Loucy (cell line): ENCODE measurements at regions not wholly inside any gene's neighbourhood (a gene's known extent, or its start where the extent isn't known, plus 50 kb on each side); places are given as distances from the start of the nearest gene placed in this dataset.

Experiments
- H2AFZ ChIP-seq: fragments of 200-600 bp; sonication (generic); 2 replicates; pipeline ENCODE4 v1.6.0; 2016; ENCODE audit warnings: antibody characterized with exemption, mild to moderate bottlenecking, low read length, moderate library complexity
- H3F3A ChIP-seq: fragments of 200-600 bp; 2 replicates; pipeline ENCODE4 v1.6.0; 2016; ENCODE audit warnings: antibody characterized with exemption, low read depth, mild to moderate bottlenecking
- H3K27me3 ChIP-seq: fragments of 200-600 bp; sonication (generic); 2 replicates; pipeline ENCODE4 v1.6.1; 2014; ENCODE audit warnings: low read length, mild to moderate bottlenecking; ENCODE audit not compliant: insufficient read depth, poor library complexity, severe bottlenecking
- H3K36me3 ChIP-seq: fragments of 200-600 bp; sonication (generic); 2 replicates; pipeline ENCODE4 v1.6.1; 2016; ENCODE audit warnings: low read length; ENCODE audit not compliant: insufficient read depth
- H3K4me1 ChIP-seq: fragments of 200-600 bp; sonication (generic); 2 replicates; pipeline ENCODE4 v1.5.1; 2014; ENCODE audit warnings: low read length, mild to moderate bottlenecking; ENCODE audit not compliant: insufficient read depth, poor library complexity, severe bottlenecking
- H3K4me2 ChIP-seq: fragments of 200-600 bp; sonication (generic); 2 replicates; pipeline ENCODE4 v1.6.0; 2014; ENCODE audit warnings: antibody characterized with exemption, low read length, low read depth, mild to moderate bottlenecking; ENCODE audit not compliant: poor library complexity, severe bottlenecking
- H3K4me3 ChIP-seq: fragments of 200-600 bp; sonication (generic); 2 replicates; pipeline ENCODE4 v1.5.1; 2014; ENCODE audit warnings: low read length, mild to moderate bottlenecking, mixed read lengths; ENCODE audit not compliant: poor library complexity, severe bottlenecking
- H3K79me2 ChIP-seq: fragments of 200-600 bp; sonication (generic); 2 replicates; pipeline ENCODE4 v1.6.1; 2014; ENCODE audit warnings: low read length; ENCODE audit not compliant: insufficient read depth
- H3K9ac ChIP-seq: fragments of 200-600 bp; sonication (generic); 2 replicates; pipeline ENCODE4 v1.6.0; 2014; ENCODE audit warnings: mild to moderate bottlenecking, low read depth, low read length, moderate library complexity; ENCODE audit not compliant: poor library complexity, severe bottlenecking
- H3K9me2 ChIP-seq: fragments of 200-600 bp; sonication (generic); replicated peaks from 2 replicates; pipeline ENCODE4 v1.6.1; 2016; ENCODE audit warnings: low read depth, low read length, mixed read lengths
- H3K9me3 ChIP-seq: fragments of 200-600 bp; sonication (generic); 2 replicates; pipeline ENCODE4 v1.6.1; 2014; ENCODE audit warnings: mild to moderate bottlenecking, antibody characterized with exemption, low read length, low read depth; ENCODE audit not compliant: insufficient read depth
- H4K20me1 ChIP-seq: fragments of 200-600 bp; sonication (generic); 2 replicates; pipeline ENCODE4 v1.6.0; 2014; ENCODE audit warnings: antibody characterized with exemption, low read length, mild to moderate bottlenecking; ENCODE audit not compliant: insufficient read depth, poor library complexity, severe bottlenecking
- EZH2phosphoT487 ChIP-seq: fragments of 200-600 bp; IDR thresholded peaks from 2 replicates; pipeline ENCODE4 v1.6.1; 2018; ENCODE audit warnings: antibody characterized with exemption, mild to moderate bottlenecking, moderate library complexity, borderline replicate concordance
- TF ChIP-seq, protein P1 (sequence below): fragments of 200-600 bp; sonication (generic); conservative IDR thresholded peaks from 2 replicates; pipeline ENCODE4 v1.5.1; 2014; ENCODE audit warnings: mild to moderate bottlenecking, antibody characterized with exemption, low read length

DNA sequence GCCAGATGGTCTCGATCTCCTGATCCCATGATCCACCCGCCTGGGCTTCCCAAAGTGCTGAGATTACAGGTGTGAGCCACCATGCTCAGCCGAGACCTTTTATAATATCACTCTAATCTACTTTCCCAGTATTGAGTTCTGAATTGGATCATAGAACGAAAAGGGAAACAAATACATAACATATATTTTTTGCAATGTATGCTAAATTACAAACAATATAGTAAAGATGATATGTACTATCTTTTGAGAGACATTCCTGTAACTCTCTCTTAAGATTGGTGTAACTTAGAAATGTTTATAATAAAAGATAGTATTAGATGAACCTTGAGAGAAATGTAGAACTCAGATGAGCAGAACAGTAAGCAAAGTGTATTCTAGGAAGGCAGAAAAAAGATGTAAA is 129.2 kb upstream of the TENT5A start:
- Histone ChIP-seq H3K4me2 (no peak overlapping the region), H3F3A (no peaks in the 10 kb centered on the region), H3K4me3 (no peak overlapping the region), H3K36me3 (no peaks in the 10 kb centered on the region), H3K9me3 (no peaks in the 10 kb centered on the region), H3K27me3 (no peaks in the 10 kb centered on the region), H4K20me1 (no peaks in the 10 kb centered on the region), H2AFZ (no peak overlapping the region), H3K9ac (no peak overlapping the region), H3K4me1 (peaks cover 10% of the 10 kb centered on the region), H3K9me2 (no peaks in the 10 kb centered on the region), H3K79me2 (no peaks in the 10 kb centered on the region)
- no peak for TF ChIP-seq EZH2phosphoT487
- TF ChIP-seq, protein P1, sequence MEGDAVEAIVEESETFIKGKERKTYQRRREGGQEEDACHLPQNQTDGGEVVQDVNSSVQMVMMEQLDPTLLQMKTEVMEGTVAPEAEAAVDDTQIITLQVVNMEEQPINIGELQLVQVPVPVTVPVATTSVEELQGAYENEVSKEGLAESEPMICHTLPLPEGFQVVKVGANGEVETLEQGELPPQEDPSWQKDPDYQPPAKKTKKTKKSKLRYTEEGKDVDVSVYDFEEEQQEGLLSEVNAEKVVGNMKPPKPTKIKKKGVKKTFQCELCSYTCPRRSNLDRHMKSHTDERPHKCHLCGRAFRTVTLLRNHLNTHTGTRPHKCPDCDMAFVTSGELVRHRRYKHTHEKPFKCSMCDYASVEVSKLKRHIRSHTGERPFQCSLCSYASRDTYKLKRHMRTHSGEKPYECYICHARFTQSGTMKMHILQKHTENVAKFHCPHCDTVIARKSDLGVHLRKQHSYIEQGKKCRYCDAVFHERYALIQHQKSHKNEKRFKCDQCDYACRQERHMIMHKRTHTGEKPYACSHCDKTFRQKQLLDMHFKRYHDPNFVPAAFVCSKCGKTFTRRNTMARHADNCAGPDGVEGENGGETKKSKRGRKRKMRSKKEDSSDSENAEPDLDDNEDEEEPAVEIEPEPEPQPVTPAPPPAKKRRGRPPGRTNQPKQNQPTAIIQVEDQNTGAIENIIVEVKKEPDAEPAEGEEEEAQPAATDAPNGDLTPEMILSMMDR = no peak

- Histone ChIP-seq H4K20me1 (no peaks in the 10 kb centered on the region), H3K9ac (no peak overlapping the region), H2AFZ (no peak overlapping the region), H3K4me1 (peaks cover 15% of the 10 kb centered on the region), H3K4me2 (no peak overlapping the region), H3K9me3 (no peaks in the 10 kb centered on the region), H3F3A (no peaks in the 10 kb centered on the region), H3K9me2 (no peaks in the 10 kb centered on the region), H3K27me3 (no peaks in the 10 kb centered on the region), H3K36me3 (no peaks in the 10 kb centered on the region), H3K4me3 (no peak overlapping the region), H3K79me2 (no peaks in the 10 kb centered on the region)
- no peak for TF ChIP-seq EZH2phosphoT487
- TF ChIP-seq, protein P1 = no peak
These were observed 126.0 kb upstream of the TENT5A start for GRCh38 chr6:81878479-81878878.

DNA sequence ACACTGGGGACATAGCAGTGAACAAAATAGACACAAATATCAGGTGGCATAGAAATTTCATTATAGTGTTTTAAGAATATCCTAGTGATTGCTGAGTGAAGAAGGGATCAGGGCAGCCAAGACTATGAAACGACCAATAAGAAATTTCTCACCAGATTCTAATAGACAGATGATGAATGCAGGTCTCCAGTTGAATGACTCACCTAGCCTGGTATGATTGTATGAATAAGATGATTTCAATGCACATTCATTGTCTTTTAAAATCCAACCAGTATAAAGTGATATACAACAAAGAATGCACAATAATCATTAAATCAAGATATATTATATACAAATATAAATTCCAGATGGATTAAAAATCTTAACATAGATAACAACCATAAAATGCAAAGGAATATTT is 124.5 kb upstream of the TENT5A start:
- TF ChIP-seq EZH2phosphoT487 = no peak
- TF ChIP-seq, protein P1 = no peak
- H3F3A ChIP-seq = no peaks in the 10 kb centered on the region
- H2AFZ ChIP-seq = no peak overlapping the region
- no peak overlapping the region for H3K4me2 ChIP-seq
- H3K9ac ChIP-seq = no peak overlapping the region
- no peaks in the 10 kb centered on the region for H3K79me2 ChIP-seq
- no peak overlapping the region for H3K4me3 ChIP-seq
- H3K9me3 ChIP-seq = peaks cover 6% of the 10 kb centered on the region; the same call in 1 of the 2 replicates
- H3K9me2 ChIP-seq = no peaks in the 10 kb centered on the region
- peaks cover 10% of the 10 kb centered on the region for H3K4me1 ChIP-seq
- no peaks in the 10 kb centered on the region for H3K27me3 ChIP-seq
- no peaks in the 10 kb centered on the region for H4K20me1 ChIP-seq
- H3K36me3 ChIP-seq = no peaks in the 10 kb centered on the region
